ENCODE measurements at regions not wholly inside any gene's neighbourhood (a gene's known extent, or its start where the extent isn't known, plus 50 kb on each side); places are given as distances from the start of the nearest gene placed in this dataset.

DNA sequence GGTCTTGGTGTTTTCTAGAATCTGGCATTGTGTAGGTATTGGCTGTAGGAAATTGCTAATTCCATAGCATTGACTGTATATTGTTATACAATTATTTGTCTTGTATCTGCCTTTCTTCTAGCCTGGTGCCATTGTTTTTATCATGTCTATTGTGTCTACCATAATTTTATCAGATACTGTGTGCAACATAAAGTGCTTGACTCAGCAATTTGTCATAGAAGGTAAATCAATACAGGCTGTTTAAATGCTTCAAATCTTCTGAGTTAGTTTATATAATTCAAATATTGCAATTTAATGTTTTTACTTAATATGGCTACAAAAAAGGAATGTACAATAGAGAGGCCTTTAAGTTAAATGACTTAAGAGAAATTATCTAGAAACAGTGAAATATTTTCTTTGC, 263.3 kb upstream of the UGT8 start:
- no peak overlapping the region for H3K4me2 ChIP-seq (ENCODE audit: low read length)
- H3K27ac ChIP-seq (ENCODE audit: low read length) = no peak overlapping the region
- H3K4me3 ChIP-seq (ENCODE audit: low read length) = no peak overlapping the region
- H3K9me2 ChIP-seq (ENCODE audit: insufficient read depth, low read length) = no peaks in the 10 kb centered on the region
- no peaks in the 10 kb centered on the region for H3K36me3 ChIP-seq (ENCODE audit: insufficient read depth, low read length)
- no peaks in the 10 kb centered on the region for H3F3A ChIP-seq (ENCODE audit: insufficient read depth, low read length, poor library complexity, severe bottlenecking)
- no peaks in the 10 kb centered on the region for H3K9me3 ChIP-seq (ENCODE audit: low read length)
- no peaks in the 10 kb centered on the region for H3K27me3 ChIP-seq (ENCODE audit: insufficient read depth, low read depth, low read length)
- no peaks in the 10 kb centered on the region for H4K20me1 ChIP-seq (ENCODE audit: insufficient read depth)
- H3K79me2 ChIP-seq (replicated peaks; ENCODE audit: insufficient read depth, low read length) = no peaks in the 10 kb centered on the region
- H3K9ac ChIP-seq (ENCODE audit: low read length) = no peak overlapping the region
- H2AFZ ChIP-seq (ENCODE audit: low read depth, low read length) = no peak overlapping the region
- TF ChIP-seq, protein P1, sequence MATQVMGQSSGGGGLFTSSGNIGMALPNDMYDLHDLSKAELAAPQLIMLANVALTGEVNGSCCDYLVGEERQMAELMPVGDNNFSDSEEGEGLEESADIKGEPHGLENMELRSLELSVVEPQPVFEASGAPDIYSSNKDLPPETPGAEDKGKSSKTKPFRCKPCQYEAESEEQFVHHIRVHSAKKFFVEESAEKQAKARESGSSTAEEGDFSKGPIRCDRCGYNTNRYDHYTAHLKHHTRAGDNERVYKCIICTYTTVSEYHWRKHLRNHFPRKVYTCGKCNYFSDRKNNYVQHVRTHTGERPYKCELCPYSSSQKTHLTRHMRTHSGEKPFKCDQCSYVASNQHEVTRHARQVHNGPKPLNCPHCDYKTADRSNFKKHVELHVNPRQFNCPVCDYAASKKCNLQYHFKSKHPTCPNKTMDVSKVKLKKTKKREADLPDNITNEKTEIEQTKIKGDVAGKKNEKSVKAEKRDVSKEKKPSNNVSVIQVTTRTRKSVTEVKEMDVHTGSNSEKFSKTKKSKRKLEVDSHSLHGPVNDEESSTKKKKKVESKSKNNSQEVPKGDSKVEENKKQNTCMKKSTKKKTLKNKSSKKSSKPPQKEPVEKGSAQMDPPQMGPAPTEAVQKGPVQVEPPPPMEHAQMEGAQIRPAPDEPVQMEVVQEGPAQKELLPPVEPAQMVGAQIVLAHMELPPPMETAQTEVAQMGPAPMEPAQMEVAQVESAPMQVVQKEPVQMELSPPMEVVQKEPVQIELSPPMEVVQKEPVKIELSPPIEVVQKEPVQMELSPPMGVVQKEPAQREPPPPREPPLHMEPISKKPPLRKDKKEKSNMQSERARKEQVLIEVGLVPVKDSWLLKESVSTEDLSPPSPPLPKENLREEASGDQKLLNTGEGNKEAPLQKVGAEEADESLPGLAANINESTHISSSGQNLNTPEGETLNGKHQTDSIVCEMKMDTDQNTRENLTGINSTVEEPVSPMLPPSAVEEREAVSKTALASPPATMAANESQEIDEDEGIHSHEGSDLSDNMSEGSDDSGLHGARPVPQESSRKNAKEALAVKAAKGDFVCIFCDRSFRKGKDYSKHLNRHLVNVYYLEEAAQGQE (IDR thresholded peaks at IDR 0.05; ENCODE audit: borderline replicate concordance) = no peak
- TF ChIP-seq EP300 (conservative IDR thresholded peaks at IDR 0.05; ENCODE audit: poor library complexity, severe bottlenecking) = no peak
- TF ChIP-seq SMC3 (conservative IDR thresholded peaks at IDR 0.05; ENCODE audit: poor library complexity) = no peak
- no peak for TF ChIP-seq TAF1 (IDR thresholded peaks at IDR 0.05; ENCODE audit: low read depth)
- no peak for TF ChIP-seq RAD21 (conservative IDR thresholded peaks at IDR 0.05)
- TF ChIP-seq MXI1 (conservative IDR thresholded peaks at IDR 0.05; ENCODE audit: poor library complexity, severe bottlenecking) = no peak

DNA sequence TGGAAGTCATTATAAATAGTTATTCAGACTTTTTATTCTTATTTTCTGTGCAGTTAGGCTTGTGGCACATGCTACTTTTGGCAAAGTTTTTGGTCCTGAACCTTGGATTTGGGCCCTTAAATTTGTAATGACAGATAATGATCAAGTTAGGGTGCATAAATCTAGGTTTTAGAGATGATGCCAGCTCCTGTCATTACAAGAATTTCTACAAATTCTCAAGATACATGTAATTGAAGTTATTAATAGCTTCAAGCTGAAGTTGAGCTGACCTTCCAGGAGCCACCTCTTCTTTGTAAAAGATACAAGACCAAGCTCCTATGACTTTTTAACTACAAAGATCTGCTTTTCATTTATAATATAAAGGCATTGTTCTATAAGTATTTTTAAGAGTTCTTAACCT, 255.6 kb upstream of the UGT8 start:
- Histone ChIP-seq H3F3A (ENCODE audit: insufficient read depth, low read length, poor library complexity, severe bottlenecking) (no peaks in the 10 kb centered on the region), H3K27ac (ENCODE audit: low read length) (no peak overlapping the region), H3K9ac (ENCODE audit: low read length) (no peak overlapping the region), H2AFZ (ENCODE audit: low read depth, low read length) (no peak overlapping the region), H3K27me3 (ENCODE audit: insufficient read depth, low read depth, low read length) (no peaks in the 10 kb centered on the region), H3K9me2 (ENCODE audit: insufficient read depth, low read length) (no peaks in the 10 kb centered on the region), H3K79me2 (replicated peaks; ENCODE audit: insufficient read depth, low read length) (no peaks in the 10 kb centered on the region), H3K36me3 (ENCODE audit: insufficient read depth, low read length) (no peaks in the 10 kb centered on the region), H3K4me3 (ENCODE audit: low read length) (no peak overlapping the region), H3K9me3 (ENCODE audit: low read length) (no peaks in the 10 kb centered on the region), H3K4me2 (ENCODE audit: low read length) (no peak overlapping the region), H4K20me1 (ENCODE audit: insufficient read depth) (no peaks in the 10 kb centered on the region)
- no peak for TF ChIP-seq SMC3 (conservative IDR thresholded peaks at IDR 0.05; ENCODE audit: poor library complexity)
- no peak for TF ChIP-seq RAD21 (conservative IDR thresholded peaks at IDR 0.05)
- TF ChIP-seq, protein P2, sequence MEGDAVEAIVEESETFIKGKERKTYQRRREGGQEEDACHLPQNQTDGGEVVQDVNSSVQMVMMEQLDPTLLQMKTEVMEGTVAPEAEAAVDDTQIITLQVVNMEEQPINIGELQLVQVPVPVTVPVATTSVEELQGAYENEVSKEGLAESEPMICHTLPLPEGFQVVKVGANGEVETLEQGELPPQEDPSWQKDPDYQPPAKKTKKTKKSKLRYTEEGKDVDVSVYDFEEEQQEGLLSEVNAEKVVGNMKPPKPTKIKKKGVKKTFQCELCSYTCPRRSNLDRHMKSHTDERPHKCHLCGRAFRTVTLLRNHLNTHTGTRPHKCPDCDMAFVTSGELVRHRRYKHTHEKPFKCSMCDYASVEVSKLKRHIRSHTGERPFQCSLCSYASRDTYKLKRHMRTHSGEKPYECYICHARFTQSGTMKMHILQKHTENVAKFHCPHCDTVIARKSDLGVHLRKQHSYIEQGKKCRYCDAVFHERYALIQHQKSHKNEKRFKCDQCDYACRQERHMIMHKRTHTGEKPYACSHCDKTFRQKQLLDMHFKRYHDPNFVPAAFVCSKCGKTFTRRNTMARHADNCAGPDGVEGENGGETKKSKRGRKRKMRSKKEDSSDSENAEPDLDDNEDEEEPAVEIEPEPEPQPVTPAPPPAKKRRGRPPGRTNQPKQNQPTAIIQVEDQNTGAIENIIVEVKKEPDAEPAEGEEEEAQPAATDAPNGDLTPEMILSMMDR (IDR thresholded peaks at IDR 0.05; ENCODE audit: poor library complexity, severe bottlenecking) = no peak
- TF ChIP-seq, protein P1 (IDR thresholded peaks at IDR 0.05; ENCODE audit: borderline replicate concordance) = no peak
- TF ChIP-seq TAF1 (IDR thresholded peaks at IDR 0.05; ENCODE audit: low read depth) = no peak
- no peak for TF ChIP-seq MXI1 (conservative IDR thresholded peaks at IDR 0.05; ENCODE audit: poor library complexity, severe bottlenecking)
